Caki2 (cell line): ENCODE measurements at regions not wholly inside any gene's neighbourhood (a gene's known extent, or its start where the extent isn't known, plus 50 kb on each side); places are given as distances from the start of the nearest gene placed in this dataset.
A peak's percentile ranks its signal among the peaks of the same experiment; 100 is the strongest.

Source experiments
- DNase-seq: peaks from one replicate; pipeline ENCODE4 v3.0.0-alpha.2; 2015; ENCODE audit warnings: low read depth
- in situ Hi-C: cut with HindIII; loops from 2 replicates; pipeline ENCODE4 v1.10.0; 2016; ENCODE audit warnings: low sequenced_read_pairs, low pct_unique_long_range_greater_than_20kb, mixed read lengths

- DNase-seq: no peak
Measured at GRCh38 chr2:77939801-77940200, 417.6 kb upstream of the LRRTM4 start.

GRCh38 chr2:77954931-77955330, 432.8 kb upstream of the LRRTM4 start:
- in situ Hi-C loops: no loop called here
- DNase-seq: no peak

More at GRCh38 chr2:77939801-77940200, 417.6 kb upstream of the LRRTM4 start:
- in situ Hi-C loops: no loop called here

GRCh38 chr2:77962943-77963342, 440.8 kb upstream of the LRRTM4 start:
- no peak for DNase-seq
- in situ Hi-C loops: no loop called here

GRCh38 chr2:77977471-77978063, 455.4 kb upstream of the LRRTM4 start:
- in situ Hi-C loops: no loop called here
- no peak for DNase-seq

GRCh38 chr2:77995161-77995560, 473.0 kb upstream of the LRRTM4 start:
- in situ Hi-C loops: no loop called here
- DNase-seq: no peak

GRCh38 chr2:77999376-77999775, 477.2 kb upstream of the LRRTM4 start:
- in situ Hi-C loops: no loop called here
- no peak for DNase-seq

GRCh38 chr2:78009289-78009688, 487.1 kb upstream of the LRRTM4 start:
- DNase-seq: no peak
- in situ Hi-C loops: no loop called here

GRCh38 chr2:78011251-78011650, 489.1 kb upstream of the LRRTM4 start:
- in situ Hi-C loops: no loop called here
- no peak for DNase-seq

- no peak for DNase-seq
- in situ Hi-C loops: no loop called here
Measured at GRCh38 chr2:78020491-78020890, 498.3 kb upstream of the LRRTM4 start.

- DNase-seq: no peak
- in situ Hi-C loops: no loop called here
Measured at GRCh38 chr2:78023356-78023755, 501.2 kb upstream of the LRRTM4 start.

- peak; percentile 54 for DNase-seq
- in situ Hi-C loops: no loop called here
Measured at GRCh38 chr2:78024996-78025395, 502.8 kb upstream of the LRRTM4 start.

GRCh38 chr2:78029392-78029995, 507.3 kb upstream of the LRRTM4 start:
- in situ Hi-C loops: no loop called here
- DNase-seq: no peak

GRCh38 chr2:78034706-78035105, 512.5 kb upstream of the LRRTM4 start:
- no peak for DNase-seq
- in situ Hi-C loops: no loop called here

- no peak for DNase-seq
- in situ Hi-C loops: no loop called here
Measured at GRCh38 chr2:78035804-78036203, 513.6 kb upstream of the LRRTM4 start.

- in situ Hi-C loops: no loop called here
- no peak for DNase-seq
Measured at GRCh38 chr2:78051480-78051879, 529.3 kb upstream of the LRRTM4 start.

GRCh38 chr2:78056976-78057375, 534.8 kb upstream of the LRRTM4 start:
- in situ Hi-C loops: no loop called here
- no peak for DNase-seq

GRCh38 chr2:78061301-78061700, 539.1 kb upstream of the LRRTM4 start:
- in situ Hi-C loops: no loop called here
- DNase-seq: no peak

- in situ Hi-C loops: no loop called here
Measured at GRCh38 chr2:78061732-78062131, 539.6 kb upstream of the LRRTM4 start.

GRCh38 chr2:78063246-78064020, 541.3 kb upstream of the LRRTM4 start:
- no peak for DNase-seq
- in situ Hi-C loops: no loop called here

More at GRCh38 chr2:78061732-78062131, 539.6 kb upstream of the LRRTM4 start:
- no peak for DNase-seq

GRCh38 chr2:78065366-78065765, 543.2 kb upstream of the LRRTM4 start:
- DNase-seq: no peak
- in situ Hi-C loops: no loop called here
